Suprapubic skin (tissue), 3 donors: ENCODE measurements at regions not wholly inside any gene's neighbourhood (a gene's known extent, or its start where the extent isn't known, plus 50 kb on each side); places are given as distances from the start of the nearest gene placed in this dataset.

ENCODE experiments used
- POLR2AphosphoS5 ChIP-seq, 3 donors: sonication (generic); formaldehyde crosslinking; IDR thresholded peaks; one replicate each; pipeline ENCODE4 v1.6.1; 2017; ENCODE audit warnings: antibody characterized with exemption in 3 of 3
- TF ChIP-seq, protein P1 (sequence below), 2 donors: fragments of 200-600 bp in 1 of 2; fragments of 450-650 bp in 1 of 2; sonication (generic) in 1 of 2; IDR thresholded peaks; one replicate each; pipeline ENCODE4 v1.5.1; 2016 to 2019; ENCODE audit warnings: antibody characterized with exemption in 2 of 2, mild to moderate bottlenecking in 1 of 2, moderate library complexity in 1 of 2

DNA sequence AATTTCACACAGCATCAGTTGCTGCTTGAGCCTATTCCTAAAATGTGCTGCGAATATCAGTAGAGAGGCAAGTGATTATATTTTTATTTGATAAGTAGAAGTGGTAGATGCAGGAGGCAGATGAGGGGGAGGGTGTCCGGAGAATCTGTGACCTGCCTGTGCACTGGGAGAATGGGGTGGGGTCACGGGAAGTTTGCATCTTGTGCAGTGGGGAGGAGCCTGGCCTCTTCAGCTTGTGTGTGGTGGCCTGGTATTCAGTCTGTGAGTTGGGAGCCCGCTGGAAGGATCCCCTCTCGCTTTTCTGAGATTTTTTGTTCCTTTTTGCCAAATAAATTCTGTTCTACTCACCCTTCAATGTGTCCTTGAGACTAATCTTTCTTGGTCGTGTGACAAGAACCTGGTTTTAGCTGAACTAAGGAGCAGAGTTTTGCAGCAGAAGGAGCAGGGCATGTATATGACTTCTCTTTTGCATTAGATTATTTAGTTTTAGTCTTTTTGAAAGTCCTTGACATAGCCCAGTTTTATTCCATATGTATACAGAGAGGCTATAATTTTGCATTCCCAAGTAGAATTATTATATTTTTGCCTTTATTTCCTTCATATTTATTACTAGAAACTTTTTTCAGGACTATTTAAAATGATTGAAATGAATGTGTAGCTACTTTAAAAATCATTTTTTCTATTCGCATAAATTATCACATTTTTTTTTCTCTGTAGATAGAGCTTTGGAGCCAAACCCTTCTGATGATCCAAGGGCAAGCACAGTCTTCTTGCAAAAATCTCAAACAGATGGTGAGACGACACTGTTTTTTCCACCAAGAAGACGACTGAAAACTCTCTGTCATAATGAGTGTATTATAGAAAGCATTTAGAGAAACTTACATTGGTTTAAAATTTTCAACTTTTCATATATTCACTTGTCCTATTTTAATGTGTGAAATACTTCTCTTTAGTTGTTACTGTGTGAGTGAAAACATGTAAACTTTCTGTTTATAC lies 1257.2 kb downstream of the UQCRFS1 start:
- TF ChIP-seq POLR2AphosphoS5 (IDR thresholded peaks at IDR 0.05): no peak
- TF ChIP-seq, protein P1, sequence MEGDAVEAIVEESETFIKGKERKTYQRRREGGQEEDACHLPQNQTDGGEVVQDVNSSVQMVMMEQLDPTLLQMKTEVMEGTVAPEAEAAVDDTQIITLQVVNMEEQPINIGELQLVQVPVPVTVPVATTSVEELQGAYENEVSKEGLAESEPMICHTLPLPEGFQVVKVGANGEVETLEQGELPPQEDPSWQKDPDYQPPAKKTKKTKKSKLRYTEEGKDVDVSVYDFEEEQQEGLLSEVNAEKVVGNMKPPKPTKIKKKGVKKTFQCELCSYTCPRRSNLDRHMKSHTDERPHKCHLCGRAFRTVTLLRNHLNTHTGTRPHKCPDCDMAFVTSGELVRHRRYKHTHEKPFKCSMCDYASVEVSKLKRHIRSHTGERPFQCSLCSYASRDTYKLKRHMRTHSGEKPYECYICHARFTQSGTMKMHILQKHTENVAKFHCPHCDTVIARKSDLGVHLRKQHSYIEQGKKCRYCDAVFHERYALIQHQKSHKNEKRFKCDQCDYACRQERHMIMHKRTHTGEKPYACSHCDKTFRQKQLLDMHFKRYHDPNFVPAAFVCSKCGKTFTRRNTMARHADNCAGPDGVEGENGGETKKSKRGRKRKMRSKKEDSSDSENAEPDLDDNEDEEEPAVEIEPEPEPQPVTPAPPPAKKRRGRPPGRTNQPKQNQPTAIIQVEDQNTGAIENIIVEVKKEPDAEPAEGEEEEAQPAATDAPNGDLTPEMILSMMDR (IDR thresholded peaks at IDR 0.05): no peak
